SU-DHL-6 (cell line): ENCODE measurements at regions not wholly inside any gene's neighbourhood (a gene's known extent, or its start where the extent isn't known, plus 50 kb on each side); places are given as distances from the start of the nearest gene placed in this dataset.

Experiments
- H2AFZ ChIP-seq: fragments of 200-600 bp; sonication (generic); 2 replicates; pipeline ENCODE4 v1.6.1; 2014; ENCODE audit warnings: low read depth, mild to moderate bottlenecking, moderate library complexity, mixed read lengths, antibody characterized with exemption, low read length; ENCODE audit not compliant: severe bottlenecking
- H3F3A ChIP-seq: fragments of 200-600 bp; shearing (Covaris generic); 2 replicates; pipeline ENCODE4 v1.6.0; 2016; ENCODE audit warnings: antibody characterized with exemption, mild to moderate bottlenecking; ENCODE audit not compliant: insufficient read depth
- H3K27ac ChIP-seq: fragments of 200-600 bp; sonication (generic); 2 replicates; pipeline ENCODE4 v1.5.1; 2016; ENCODE audit warnings: low read depth, mild to moderate bottlenecking, low read length, moderate library complexity, mixed read lengths
- H3K27me3 ChIP-seq: fragments of 200-600 bp; sonication (generic), shearing (Covaris generic); 2 replicates; pipeline ENCODE4 v1.6.0; 2014; ENCODE audit warnings: mild to moderate bottlenecking, low read length
- H3K36me3 ChIP-seq: fragments of 200-600 bp; sonication (generic); 2 replicates; pipeline ENCODE4 v1.6.1; 2014; ENCODE audit warnings: mild to moderate bottlenecking, low read length, mixed read lengths
- H3K4me2 ChIP-seq: fragments of 300-600, 200-600 bp; shearing (Covaris generic), sonication (generic); 2 replicates; pipeline ENCODE4 v1.6.0; 2014; ENCODE audit warnings: low read length, low read depth, mild to moderate bottlenecking; ENCODE audit not compliant: poor library complexity, severe bottlenecking
- H3K4me3 ChIP-seq: fragments of 200-600 bp; sonication (generic); 2 replicates; pipeline ENCODE4 v1.5.1; 2014; ENCODE audit warnings: antibody characterized with exemption, low read length, mild to moderate bottlenecking, mixed read lengths; ENCODE audit not compliant: insufficient read depth, poor library complexity, severe bottlenecking
- H3K79me2 ChIP-seq: fragments of 200-600 bp; sonication (generic); 2 replicates; pipeline ENCODE4 v1.6.1; 2014; ENCODE audit warnings: mild to moderate bottlenecking, low read length, moderate library complexity; ENCODE audit not compliant: insufficient read depth
- H3K9ac ChIP-seq: fragments of 200-600 bp; sonication (generic); 2 replicates; pipeline ENCODE4 v1.7.0; 2014; ENCODE audit warnings: mild to moderate bottlenecking, low read length
- H3K9me2 ChIP-seq: fragments of 200-600 bp; sonication (generic); replicated peaks from 2 replicates; pipeline ENCODE4 v1.6.1; 2014; ENCODE audit warnings: low read length; ENCODE audit not compliant: insufficient read depth
- H3K9me3 ChIP-seq: fragments of 200-600 bp; sonication (generic); 2 replicates; pipeline ENCODE4 v1.6.1; 2014; ENCODE audit warnings: low read length, mixed read lengths; ENCODE audit not compliant: insufficient read depth
- H4K20me1 ChIP-seq: fragments of 200-600 bp; sonication (generic); 2 replicates; pipeline ENCODE4 v1.6.1; 2014; ENCODE audit warnings: low read depth, mild to moderate bottlenecking, antibody characterized with exemption, low read length, moderate library complexity, mixed read lengths
- EZH2phosphoT487 ChIP-seq: fragments of 200-600 bp; sonication (generic), shearing (Covaris generic); conservative IDR thresholded peaks from 2 replicates; pipeline ENCODE4 v1.6.1; 2018; ENCODE audit warnings: mild to moderate bottlenecking, antibody characterized with exemption, low read length, moderate library complexity, mixed read lengths
- TF ChIP-seq, protein P1 (sequence below): fragments of 200-600 bp; sonication (generic); IDR thresholded peaks from one replicate; pipeline ENCODE4 v1.5.1; 2017; ENCODE audit warnings: antibody characterized with exemption, mild to moderate bottlenecking, low read length, moderate library complexity; ENCODE audit not compliant: insufficient read depth, poor library complexity, severe bottlenecking

DNA sequence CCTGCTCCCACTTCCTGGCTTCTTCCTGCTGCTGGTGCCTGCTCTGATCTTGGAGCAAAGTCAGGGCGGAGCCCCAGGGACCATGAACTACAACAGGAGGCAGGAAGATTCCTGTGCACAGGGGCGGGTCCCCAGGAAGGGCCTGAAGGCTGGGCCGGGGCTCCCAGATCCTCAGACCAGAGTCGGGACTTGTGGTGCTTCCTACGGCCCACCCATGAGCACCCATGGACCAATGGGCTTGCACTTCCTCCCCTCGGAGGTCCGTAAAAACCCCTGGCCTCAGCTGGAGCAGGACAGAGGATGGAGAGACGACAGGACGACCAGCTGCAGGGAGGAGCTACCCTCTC lies 1287.1 kb downstream of the TMEM121 start:
- TF ChIP-seq, protein P1, sequence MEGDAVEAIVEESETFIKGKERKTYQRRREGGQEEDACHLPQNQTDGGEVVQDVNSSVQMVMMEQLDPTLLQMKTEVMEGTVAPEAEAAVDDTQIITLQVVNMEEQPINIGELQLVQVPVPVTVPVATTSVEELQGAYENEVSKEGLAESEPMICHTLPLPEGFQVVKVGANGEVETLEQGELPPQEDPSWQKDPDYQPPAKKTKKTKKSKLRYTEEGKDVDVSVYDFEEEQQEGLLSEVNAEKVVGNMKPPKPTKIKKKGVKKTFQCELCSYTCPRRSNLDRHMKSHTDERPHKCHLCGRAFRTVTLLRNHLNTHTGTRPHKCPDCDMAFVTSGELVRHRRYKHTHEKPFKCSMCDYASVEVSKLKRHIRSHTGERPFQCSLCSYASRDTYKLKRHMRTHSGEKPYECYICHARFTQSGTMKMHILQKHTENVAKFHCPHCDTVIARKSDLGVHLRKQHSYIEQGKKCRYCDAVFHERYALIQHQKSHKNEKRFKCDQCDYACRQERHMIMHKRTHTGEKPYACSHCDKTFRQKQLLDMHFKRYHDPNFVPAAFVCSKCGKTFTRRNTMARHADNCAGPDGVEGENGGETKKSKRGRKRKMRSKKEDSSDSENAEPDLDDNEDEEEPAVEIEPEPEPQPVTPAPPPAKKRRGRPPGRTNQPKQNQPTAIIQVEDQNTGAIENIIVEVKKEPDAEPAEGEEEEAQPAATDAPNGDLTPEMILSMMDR: no peak
- no peak for TF ChIP-seq EZH2phosphoT487
- Histone ChIP-seq H3K9ac (no peak overlapping the region), H3K27ac (no peak overlapping the region), H2AFZ (no peak overlapping the region), H3K79me2 (no peaks in the 10 kb centered on the region), H3F3A (no peaks in the 10 kb centered on the region), H3K4me2 (no peak overlapping the region), H3K36me3 (no peaks in the 10 kb centered on the region), H3K9me2 (no peaks in the 10 kb centered on the region), H3K4me3 (no peak overlapping the region), H4K20me1 (no peaks in the 10 kb centered on the region), H3K27me3 (no peaks in the 10 kb centered on the region), H3K9me3 (no peaks in the 10 kb centered on the region)

DNA sequence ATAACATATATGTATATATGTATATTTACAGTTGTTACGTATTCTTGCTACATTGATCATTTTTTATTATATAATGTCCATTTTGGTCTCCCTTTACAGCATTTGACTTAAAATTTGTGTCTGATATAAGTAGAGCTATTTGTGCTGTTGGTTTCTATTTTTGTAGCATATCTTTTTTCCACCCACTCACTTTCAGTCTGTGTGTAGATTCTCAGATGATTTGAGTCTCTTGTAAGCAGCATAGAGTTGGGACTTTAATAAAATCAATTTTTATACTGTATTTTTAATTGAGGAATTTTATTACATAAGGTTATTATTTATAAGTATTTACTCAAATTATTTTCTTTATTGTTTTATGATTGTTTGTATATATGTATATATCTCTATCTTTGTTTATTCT lies 1293.7 kb downstream of the TMEM121 start:
- no peaks in the 10 kb centered on the region for H3K9me3 ChIP-seq
- H3K36me3 ChIP-seq: no peaks in the 10 kb centered on the region
- no peak for TF ChIP-seq EZH2phosphoT487
- TF ChIP-seq, protein P1: no peak

DNA sequence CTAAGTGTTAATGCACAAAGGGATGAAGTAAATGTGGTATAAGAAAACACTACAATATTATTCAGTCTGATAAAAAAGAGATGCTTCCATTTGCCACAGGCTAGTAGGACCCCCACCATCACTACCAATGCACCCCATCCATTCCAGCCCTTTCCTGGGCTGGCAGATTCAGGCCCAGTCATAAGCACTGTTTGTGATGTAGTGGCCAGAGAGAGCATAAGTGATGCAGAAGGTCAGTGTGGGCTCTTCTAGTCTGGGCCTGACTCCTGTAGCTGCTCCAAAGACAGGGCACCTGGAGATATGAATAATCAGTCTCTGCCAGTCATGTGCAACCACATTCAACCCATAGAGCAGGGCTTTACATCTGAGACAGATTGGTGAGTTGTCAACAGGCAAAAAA lies 1294.7 kb downstream of the TMEM121 start:
- H2AFZ ChIP-seq: no peak overlapping the region

More for the DNA sequence above, 1293.7 kb downstream of the TMEM121 start:
- no peak overlapping the region for H3K27ac ChIP-seq
- no peak overlapping the region for H3K4me3 ChIP-seq
- H3K79me2 ChIP-seq: no peaks in the 10 kb centered on the region
- H2AFZ ChIP-seq: no peak overlapping the region
- H3K4me2 ChIP-seq: peak overlapping the region; percentile 31
- no peaks in the 10 kb centered on the region for H3F3A ChIP-seq
- no peaks in the 10 kb centered on the region for H4K20me1 ChIP-seq
- H3K9ac ChIP-seq: no peak overlapping the region
- no peaks in the 10 kb centered on the region for H3K9me2 ChIP-seq
- no peaks in the 10 kb centered on the region for H3K27me3 ChIP-seq

More for the DNA sequence above, 1294.7 kb downstream of the TMEM121 start:
- Histone ChIP-seq H4K20me1 (no peaks in the 10 kb centered on the region), H3K27ac (no peak overlapping the region), H3F3A (no peaks in the 10 kb centered on the region), H3K36me3 (no peaks in the 10 kb centered on the region), H3K4me3 (no peak overlapping the region), H3K27me3 (no peaks in the 10 kb centered on the region), H3K9ac (no peak overlapping the region), H3K79me2 (no peaks in the 10 kb centered on the region), H3K9me3 (no peaks in the 10 kb centered on the region), H3K9me2 (no peaks in the 10 kb centered on the region), H3K4me2 (peak overlapping the region; percentile 31)
- no peak for TF ChIP-seq EZH2phosphoT487
- TF ChIP-seq, protein P1: no peak
